ENCODE measurements at regions not wholly inside any gene's neighbourhood (a gene's known extent, or its start where the extent isn't known, plus 50 kb on each side); places are given as distances from the start of the nearest gene placed in this dataset.
"Not testable (repeated sequence)": the region's sequence is repeated elsewhere in the genome, so short reads cannot be mapped to it uniquely, and the experiment has no call there.

- no peak for TF ChIP-seq CTCF (conservative IDR thresholded peaks at IDR 0.05)
- H3K27ac ChIP-seq, result no peak overlapping the region
These were observed 122.0 kb upstream of the ID4 start for GRCh38 chr6:19715167-19715551.

DNA sequence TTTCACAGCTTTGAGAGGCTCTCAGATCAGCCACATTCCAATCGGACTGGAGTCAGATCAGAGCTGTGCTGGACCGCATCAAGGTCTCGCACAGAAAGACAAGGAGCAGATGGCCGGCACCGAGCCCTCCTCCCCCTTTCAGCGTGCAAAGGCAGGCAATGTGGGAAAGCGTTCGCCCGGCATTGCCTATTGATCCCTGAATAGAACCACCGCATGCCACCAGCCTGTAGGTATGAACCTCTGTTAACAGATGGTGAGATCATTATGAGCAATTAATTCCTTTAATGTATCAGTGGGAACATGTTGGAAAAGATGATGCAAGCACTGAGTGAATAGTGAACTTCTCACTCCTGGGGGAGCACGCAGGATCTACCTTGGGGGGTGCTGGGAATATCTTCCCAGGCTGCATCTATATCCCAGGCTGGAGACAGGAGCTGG lies 117.5 kb upstream of the ID4 start:
- TF ChIP-seq CTCF (conservative IDR thresholded peaks at IDR 0.05), result no peak
- no peak overlapping the region for H3K27ac ChIP-seq

DNA sequence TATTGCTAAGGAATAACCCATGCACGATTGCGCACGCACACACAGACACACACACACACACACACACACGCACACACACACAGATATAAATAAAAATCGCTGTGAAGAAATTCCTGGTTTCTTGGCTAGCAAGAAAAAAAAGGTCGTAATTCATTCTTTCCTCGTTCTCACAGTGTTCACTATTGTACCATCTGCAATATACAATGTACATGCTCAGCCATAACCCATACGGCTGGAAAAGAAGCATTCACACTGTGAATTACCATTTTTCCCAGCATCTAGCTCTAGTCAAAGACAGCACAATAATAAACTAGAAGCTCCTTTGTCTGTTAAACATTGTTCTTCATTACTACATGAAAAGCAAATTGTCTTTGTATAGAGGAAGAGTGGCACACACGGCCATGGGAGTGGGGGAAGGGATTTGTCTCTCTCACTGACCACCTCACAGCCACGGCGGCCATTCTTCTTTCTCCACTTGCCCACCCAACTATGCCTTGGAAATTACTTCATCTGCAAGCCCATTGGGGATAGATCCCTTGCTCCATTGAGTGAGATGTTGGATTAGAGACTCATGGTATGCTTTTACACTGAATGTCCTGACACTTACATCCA lies 115.3 kb upstream of the ID4 start:
- H3K27ac ChIP-seq, result no peak overlapping the region

DNA sequence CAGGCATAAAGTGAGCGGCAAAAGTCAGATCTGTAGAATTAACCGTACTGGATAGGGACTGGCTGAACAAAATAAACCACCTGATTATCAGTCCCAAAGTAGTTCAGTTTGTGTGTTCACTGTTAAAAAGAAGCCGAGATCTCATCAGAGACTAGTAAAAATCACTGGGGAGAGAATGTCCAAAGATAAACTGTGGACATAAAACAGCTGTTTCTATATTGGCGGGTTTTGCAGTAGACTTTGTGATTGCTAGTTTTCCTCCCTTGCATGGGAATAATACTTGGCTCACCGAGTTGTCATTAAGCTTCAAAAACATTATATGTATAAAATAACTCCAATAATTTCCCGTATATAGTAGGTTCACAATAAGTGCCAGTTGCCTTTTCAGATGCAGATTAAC lies 114.2 kb upstream of the ID4 start:
- no peak for TF ChIP-seq CTCF (conservative IDR thresholded peaks at IDR 0.05)
- no peak overlapping the region for H3K27ac ChIP-seq

More for the DNA sequence above, 115.3 kb upstream of the ID4 start:
- TF ChIP-seq CTCF (conservative IDR thresholded peaks at IDR 0.05), result no peak

DNA sequence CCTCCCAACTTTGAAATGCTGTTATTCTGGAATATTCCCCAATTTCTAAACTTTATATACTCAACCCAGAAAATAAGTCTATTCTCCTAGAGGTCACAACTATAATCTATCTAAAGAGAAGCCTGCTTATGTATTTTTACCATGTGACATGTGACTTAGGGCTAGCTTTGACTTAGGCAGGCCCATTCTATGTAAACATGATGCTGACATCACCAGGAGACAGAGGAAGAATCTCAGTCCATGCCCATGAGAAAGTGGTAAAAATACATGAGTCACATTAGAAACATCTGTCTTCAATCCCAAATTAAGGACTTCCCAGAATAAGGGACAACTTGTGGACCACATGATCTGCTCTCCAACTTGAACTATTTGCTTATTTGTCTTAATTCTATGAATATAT lies 113.6 kb upstream of the ID4 start:
- no peak overlapping the region for H3K27ac ChIP-seq

DNA sequence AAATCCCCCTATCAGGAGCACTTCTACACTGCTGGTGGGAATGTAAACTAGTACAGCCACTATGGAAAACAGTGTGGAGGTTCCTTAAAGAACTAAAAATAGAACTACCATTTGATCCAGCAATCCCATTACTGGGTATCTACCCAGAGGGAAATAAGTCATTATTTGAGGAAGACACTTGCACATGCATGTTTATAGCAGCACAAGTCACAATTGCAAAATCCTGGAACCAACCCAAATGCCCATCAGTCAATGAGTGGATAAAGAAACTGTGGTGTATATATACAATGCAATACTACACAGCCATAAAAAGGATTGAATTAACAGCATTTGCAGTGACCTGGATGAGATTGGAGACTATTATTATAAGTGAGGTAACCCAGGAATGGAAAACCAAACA lies 111.7 kb upstream of the ID4 start:
- H3K27ac ChIP-seq, result not testable (repeated sequence)

More for the DNA sequence above, 113.6 kb upstream of the ID4 start:
- no peak for TF ChIP-seq CTCF (conservative IDR thresholded peaks at IDR 0.05)

DNA sequence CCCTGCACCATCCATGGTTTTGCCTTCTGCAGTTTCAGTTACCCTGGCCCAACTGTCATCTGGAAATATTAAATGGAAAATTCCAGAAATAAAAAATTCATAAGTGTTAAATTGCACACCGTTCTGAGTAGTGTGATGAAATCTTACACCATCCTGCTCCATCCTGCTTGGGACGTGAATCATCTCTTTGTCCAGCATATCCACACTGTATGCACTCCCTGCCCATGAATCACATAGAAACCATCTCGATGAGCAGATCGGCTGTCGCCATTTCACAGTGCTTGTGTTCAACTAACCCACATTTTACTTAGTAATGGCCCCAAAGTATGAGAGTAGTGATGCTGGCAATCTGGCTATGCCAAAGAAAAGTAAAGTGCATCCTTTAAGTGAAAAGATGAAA lies 105.9 kb upstream of the ID4 start:
- no peak overlapping the region for H3K27ac ChIP-seq
- no peak for TF ChIP-seq CTCF (conservative IDR thresholded peaks at IDR 0.05)

DNA sequence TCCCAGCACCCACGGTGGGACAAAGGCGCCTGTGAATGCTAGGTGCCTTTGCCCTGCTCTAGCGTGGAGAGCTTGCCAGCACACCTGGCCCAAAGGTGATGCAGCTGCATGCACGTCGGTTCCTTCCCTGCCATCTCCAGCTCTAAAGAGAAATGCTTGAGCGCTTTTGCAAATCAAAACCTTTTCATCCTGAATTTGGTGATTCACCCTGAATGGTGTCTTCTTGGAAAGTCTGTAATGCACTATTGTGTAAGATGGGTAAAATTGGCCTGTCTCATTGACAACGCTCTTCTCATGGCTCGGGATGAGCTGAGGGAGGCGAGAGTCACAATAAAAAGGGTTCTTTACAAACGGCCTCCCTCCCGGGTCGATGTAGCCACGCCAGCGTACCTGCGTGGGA lies 103.1 kb upstream of the ID4 start:
- H3K27ac ChIP-seq, result no peak overlapping the region
- no peak for TF ChIP-seq CTCF (conservative IDR thresholded peaks at IDR 0.05)
